ENCODE measurements at regions not wholly inside any gene's neighbourhood (a gene's known extent, or its start where the extent isn't known, plus 50 kb on each side); places are given as distances from the start of the nearest gene placed in this dataset.

- H3K27ac ChIP-seq (ENCODE audit: insufficient read depth, low read length) = no peak overlapping the region
- H3K79me2 ChIP-seq (ENCODE audit: control insufficient read depth, insufficient read depth, low read length) = no peaks in the 10 kb centered on the region
- H3K4me1 ChIP-seq (ENCODE audit: control insufficient read depth, extremely low read depth, insufficient read depth, low read length) = peaks cover 2% of the 10 kb centered on the region
- no peaks in the 10 kb centered on the region for H3K9me3 ChIP-seq (ENCODE audit: control insufficient read depth, insufficient read depth, low read depth, low read length)
- no peak overlapping the region for H2AFZ ChIP-seq (ENCODE audit: low read length)
- TF ChIP-seq EZH2 (IDR thresholded peaks at IDR 0.05; ENCODE audit: low read length, missing control alignments) (no peak), CTCF (conservative IDR thresholded peaks at IDR 0.05 in 1 of 2, IDR thresholded peaks at IDR 0.05 in 1 of 2; ENCODE audit: low read depth in 1 of 2, low read length in 2 of 2) (no peak)
- no peak overlapping the region for H3K4me3 ChIP-seq (replicated peaks in 1 of 4; ENCODE audit: control extremely low read depth in 1 of 4, insufficient read depth in 1 of 4, low read depth in 3 of 4, low read length in 4 of 4)
- DNase-seq (ENCODE audit: low read depth in 2 of 2) = no peak
- H3K9ac ChIP-seq (ENCODE audit: insufficient read depth, low read length) = no peak overlapping the region
- no peak overlapping the region for H3K4me2 ChIP-seq (ENCODE audit: extremely low read depth, insufficient read depth, low read length)
- no peaks in the 10 kb centered on the region for H3K36me3 ChIP-seq (ENCODE audit: control insufficient read depth, insufficient read depth, low read length)
- H3K27me3 ChIP-seq (ENCODE audit: control insufficient read depth, insufficient read depth, low read length) = peaks cover 14% of the 10 kb centered on the region
- no peaks in the 10 kb centered on the region for H4K20me1 ChIP-seq (ENCODE audit: control insufficient read depth, extremely low read depth, insufficient read depth, low read length)
Measured at GRCh38 chr2:105646774-105647076, 98.0 kb upstream of the NCK2 start.

GRCh38 chr2:105645938-105646773, 98.6 kb upstream of the NCK2 start:
- H3K79me2 ChIP-seq (ENCODE audit: control insufficient read depth, insufficient read depth, low read length) = no peaks in the 10 kb centered on the region
- H2AFZ ChIP-seq (ENCODE audit: low read length) = no peak overlapping the region
- no peak overlapping the region for H3K9ac ChIP-seq (ENCODE audit: insufficient read depth, low read length)
- DNase-seq (ENCODE audit: low read depth in 2 of 2) = no peak
- no peak for TF ChIP-seq EZH2 (IDR thresholded peaks at IDR 0.05; ENCODE audit: low read length, missing control alignments)
- TF ChIP-seq CTCF (conservative IDR thresholded peaks at IDR 0.05 in 1 of 2, IDR thresholded peaks at IDR 0.05 in 1 of 2; ENCODE audit: low read depth in 1 of 2, low read length in 2 of 2) = no peak
- no peak overlapping the region for H3K4me3 ChIP-seq (replicated peaks in 1 of 4; ENCODE audit: control extremely low read depth in 1 of 4, insufficient read depth in 1 of 4, low read depth in 3 of 4, low read length in 4 of 4)
- H3K27ac ChIP-seq (ENCODE audit: insufficient read depth, low read length) = no peak overlapping the region
- H3K36me3 ChIP-seq (ENCODE audit: control insufficient read depth, insufficient read depth, low read length) = no peaks in the 10 kb centered on the region
- H4K20me1 ChIP-seq (ENCODE audit: control insufficient read depth, extremely low read depth, insufficient read depth, low read length) = no peaks in the 10 kb centered on the region
- H3K9me3 ChIP-seq (ENCODE audit: control insufficient read depth, insufficient read depth, low read depth, low read length) = no peaks in the 10 kb centered on the region
- H3K4me1 ChIP-seq (ENCODE audit: control insufficient read depth, extremely low read depth, insufficient read depth, low read length) = peaks cover 2% of the 10 kb centered on the region
- peaks cover 14% of the 10 kb centered on the region for H3K27me3 ChIP-seq (ENCODE audit: control insufficient read depth, insufficient read depth, low read length)
- H3K4me2 ChIP-seq (ENCODE audit: extremely low read depth, insufficient read depth, low read length) = no peak overlapping the region

GRCh38 chr2:105645031-105645937, 99.4 kb upstream of the NCK2 start:
- no peak overlapping the region for H2AFZ ChIP-seq (ENCODE audit: low read length)
- no peak overlapping the region for H3K4me3 ChIP-seq (replicated peaks in 1 of 4; ENCODE audit: control extremely low read depth in 1 of 4, insufficient read depth in 1 of 4, low read depth in 3 of 4, low read length in 4 of 4)
- H3K9ac ChIP-seq (ENCODE audit: insufficient read depth, low read length) = no peak overlapping the region
- peaks cover 2% of the 10 kb centered on the region for H3K4me1 ChIP-seq (ENCODE audit: control insufficient read depth, extremely low read depth, insufficient read depth, low read length)
- H3K27me3 ChIP-seq (ENCODE audit: control insufficient read depth, insufficient read depth, low read length) = peaks cover 14% of the 10 kb centered on the region
- DNase-seq (ENCODE audit: low read depth in 2 of 2) = no peak
- no peak overlapping the region for H3K27ac ChIP-seq (ENCODE audit: insufficient read depth, low read length)
- H3K36me3 ChIP-seq (ENCODE audit: control insufficient read depth, insufficient read depth, low read length) = no peaks in the 10 kb centered on the region
- no peak overlapping the region for H3K4me2 ChIP-seq (ENCODE audit: extremely low read depth, insufficient read depth, low read length)
- H4K20me1 ChIP-seq (ENCODE audit: control insufficient read depth, extremely low read depth, insufficient read depth, low read length) = no peaks in the 10 kb centered on the region
- H3K79me2 ChIP-seq (ENCODE audit: control insufficient read depth, insufficient read depth, low read length) = no peaks in the 10 kb centered on the region
- no peaks in the 10 kb centered on the region for H3K9me3 ChIP-seq (ENCODE audit: control insufficient read depth, insufficient read depth, low read depth, low read length)
- TF ChIP-seq CTCF (conservative IDR thresholded peaks at IDR 0.05 in 1 of 2, IDR thresholded peaks at IDR 0.05 in 1 of 2; ENCODE audit: low read depth in 1 of 2, low read length in 2 of 2) = no peak
- no peak for TF ChIP-seq EZH2 (IDR thresholded peaks at IDR 0.05; ENCODE audit: low read length, missing control alignments)
